ENCODE measurements at regions not wholly inside any gene's neighbourhood (a gene's known extent, or its start where the extent isn't known, plus 50 kb on each side); places are given as distances from the start of the nearest gene placed in this dataset.

DNA sequence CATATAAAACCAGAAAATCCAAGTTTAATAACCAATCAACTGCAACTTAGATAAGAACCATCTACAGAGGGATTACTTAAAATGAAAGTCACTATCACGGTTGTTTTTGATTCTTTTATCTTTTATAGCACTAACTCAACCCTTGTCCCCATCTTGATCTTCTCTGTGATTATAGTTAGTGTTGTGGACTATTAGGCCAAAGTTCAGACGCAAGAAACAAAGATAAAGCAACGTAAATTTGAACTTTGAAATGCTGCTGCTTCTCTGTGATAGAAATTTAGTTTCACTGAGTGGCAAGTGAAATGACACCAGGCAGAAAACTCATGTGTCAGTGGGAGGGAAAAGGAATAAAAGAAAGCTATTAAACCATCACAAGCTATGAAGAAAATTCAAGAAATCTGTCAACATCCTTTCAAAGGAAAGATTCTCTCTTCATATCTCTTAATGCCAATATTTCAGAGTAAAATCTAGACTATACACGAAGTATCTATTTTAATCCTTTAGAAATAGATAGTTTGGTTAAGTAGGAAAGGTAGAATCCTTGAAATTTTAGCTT, 71.8 kb upstream of the MALRD1 start:
- TF ChIP-seq CTCF (IDR thresholded peaks at IDR 0.05) (no peak), ZFX (IDR thresholded peaks at IDR 0.05; ENCODE audit: borderline replicate concordance) (no peak)
